ENCODE measurements at regions not wholly inside any gene's neighbourhood (a gene's known extent, or its start where the extent isn't known, plus 50 kb on each side); places are given as distances from the start of the nearest gene placed in this dataset.

- TF ChIP-seq NFIC (IDR thresholded peaks at IDR 0.05) (no peak), CEBPB (IDR thresholded peaks at IDR 0.05) (no peak), TCF12 (IDR thresholded peaks at IDR 0.05; ENCODE audit: low read depth) (no peak), REST (IDR thresholded peaks at IDR 0.05; ENCODE audit: low read depth) (no peak), FOXM1 (IDR thresholded peaks at IDR 0.05; ENCODE audit: borderline replicate concordance, low read depth) (no peak), USF1 (IDR thresholded peaks at IDR 0.05) (no peak)
These were observed 806.0 kb upstream of the SORCS1 start for GRCh38 chr10:107970512-107970911.

DNA sequence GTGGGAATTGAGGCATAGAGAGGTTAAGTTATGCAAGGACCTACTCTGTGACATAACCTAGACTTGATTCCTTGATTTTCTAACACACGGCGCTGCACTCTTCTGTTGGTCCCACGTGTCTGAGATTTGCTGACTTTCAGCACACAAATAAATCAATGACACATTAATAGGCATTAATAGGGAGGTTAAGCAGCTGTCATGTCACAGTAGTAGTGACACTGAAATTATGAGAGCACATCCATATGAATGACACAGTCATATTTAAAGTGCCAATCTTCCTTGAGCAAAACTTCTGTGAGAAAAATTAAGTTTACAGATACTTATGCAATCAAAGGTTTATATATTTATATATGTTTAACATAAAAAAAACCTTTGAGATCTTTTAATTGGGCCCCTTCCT, 805.4 kb upstream of the SORCS1 start:
- TF ChIP-seq REST (IDR thresholded peaks at IDR 0.05; ENCODE audit: low read depth) (no peak), EGR1 (IDR thresholded peaks at IDR 0.05) (no peak), TEAD4 (IDR thresholded peaks at IDR 0.05) (no peak), TCF12 (IDR thresholded peaks at IDR 0.05; ENCODE audit: low read depth) (no peak)

DNA sequence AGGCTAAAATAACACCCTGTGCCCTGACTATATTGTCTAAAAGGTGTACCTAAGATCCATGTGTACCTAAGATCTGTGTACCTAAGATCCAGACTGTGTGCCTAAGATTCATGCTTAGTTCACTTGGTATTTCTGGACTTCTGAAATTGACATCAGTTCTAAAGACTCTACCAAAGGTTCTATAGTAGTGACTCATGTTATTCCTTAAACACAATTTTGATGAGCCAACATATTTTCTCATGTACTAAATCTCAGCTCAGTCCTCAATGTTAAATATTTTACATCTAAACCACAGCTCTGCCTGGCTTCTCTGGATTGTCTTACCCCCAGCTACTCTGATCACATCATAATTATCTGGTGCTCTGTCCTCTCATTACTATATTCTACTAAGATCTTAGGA, 802.3 kb upstream of the SORCS1 start:
- TF ChIP-seq TEAD4 (IDR thresholded peaks at IDR 0.05): no peak
- no peak for TF ChIP-seq TCF12 (IDR thresholded peaks at IDR 0.05; ENCODE audit: low read depth)
- no peak for TF ChIP-seq USF1 (IDR thresholded peaks at IDR 0.05)
- no peak for TF ChIP-seq NFIC (IDR thresholded peaks at IDR 0.05)
- no peak for TF ChIP-seq RAD21 (IDR thresholded peaks at IDR 0.05; ENCODE audit: low read depth)
- no peak for TF ChIP-seq TAF1 (IDR thresholded peaks at IDR 0.05; ENCODE audit: low read depth)
- no peak for TF ChIP-seq ZBTB7A (IDR thresholded peaks at IDR 0.05; ENCODE audit: low read depth)
- TF ChIP-seq CREB1 (IDR thresholded peaks at IDR 0.05; ENCODE audit: low read depth): no peak
- TF ChIP-seq EGR1 (IDR thresholded peaks at IDR 0.05): no peak
- no peak for TF ChIP-seq MAX (IDR thresholded peaks at IDR 0.05)
- no peak for TF ChIP-seq EP300 (IDR thresholded peaks at IDR 0.05; ENCODE audit: borderline replicate concordance)
- no peak for TF ChIP-seq REST (IDR thresholded peaks at IDR 0.05; ENCODE audit: low read depth)
- no peak for TF ChIP-seq CEBPB (IDR thresholded peaks at IDR 0.05)

GRCh38 chr10:107952649-107953556, 788.4 kb upstream of the SORCS1 start:
- TF ChIP-seq MAX (IDR thresholded peaks at IDR 0.05) (no peak), ZBTB7A (IDR thresholded peaks at IDR 0.05; ENCODE audit: low read depth) (no peak), TCF12 (IDR thresholded peaks at IDR 0.05; ENCODE audit: low read depth) (no peak), REST (IDR thresholded peaks at IDR 0.05; ENCODE audit: low read depth) (no peak), CREB1 (IDR thresholded peaks at IDR 0.05; ENCODE audit: low read depth) (no peak), TAF1 (IDR thresholded peaks at IDR 0.05; ENCODE audit: low read depth) (no peak), USF1 (IDR thresholded peaks at IDR 0.05) (no peak), YY1 (IDR thresholded peaks at IDR 0.05; ENCODE audit: low read depth) (no peak), NFIC (IDR thresholded peaks at IDR 0.05) (no peak), FOXM1 (IDR thresholded peaks at IDR 0.05; ENCODE audit: borderline replicate concordance, low read depth) (no peak), EGR1 (IDR thresholded peaks at IDR 0.05) (no peak), CEBPB (IDR thresholded peaks at IDR 0.05) (no peak), EP300 (IDR thresholded peaks at IDR 0.05; ENCODE audit: borderline replicate concordance) (no peak), TEAD4 (IDR thresholded peaks at IDR 0.05) (no peak), RAD21 (IDR thresholded peaks at IDR 0.05; ENCODE audit: low read depth) (no peak)

Data from Ishikawa (cell line).